SU-DHL-6 (cell line): ENCODE measurements at regions not wholly inside any gene's neighbourhood (a gene's known extent, or its start where the extent isn't known, plus 50 kb on each side); places are given as distances from the start of the nearest gene placed in this dataset.

Source experiments
- CTCF ChIP-seq: fragments of 200-600 bp; sonication (generic); IDR thresholded peaks from one replicate; pipeline ENCODE4 v1.5.1; 2017; ENCODE audit warnings: antibody characterized with exemption, mild to moderate bottlenecking, low read length, moderate library complexity; ENCODE audit not compliant: insufficient read depth, poor library complexity, severe bottlenecking
- EZH2phosphoT487 ChIP-seq: fragments of 200-600 bp; sonication (generic), shearing (Covaris generic); conservative IDR thresholded peaks from 2 replicates; pipeline ENCODE4 v1.6.1; 2018; ENCODE audit warnings: mild to moderate bottlenecking, antibody characterized with exemption, low read length, moderate library complexity, mixed read lengths

DNA sequence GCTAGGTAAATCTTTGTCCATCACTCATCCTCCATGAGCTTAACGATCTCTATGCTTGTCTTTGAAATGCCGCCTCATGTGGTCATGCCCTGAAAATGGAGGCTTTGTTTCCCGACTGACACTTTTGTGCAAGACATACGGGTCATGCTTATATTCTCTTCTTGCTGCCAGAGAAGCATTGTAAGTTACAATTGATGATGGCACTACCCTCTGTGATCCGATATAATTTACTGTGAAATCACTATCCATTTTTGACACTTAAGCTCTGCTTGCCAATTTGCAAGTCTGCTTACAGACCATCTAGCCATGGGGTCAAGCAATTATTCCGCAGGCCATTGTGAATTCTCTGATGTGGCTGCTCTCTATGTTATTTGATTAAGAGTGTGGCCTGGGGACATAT, 650.0 kb downstream of the FLRT2 start:
- TF ChIP-seq CTCF (no peak), EZH2phosphoT487 (no peak)
